Activated CD4-positive, alpha-beta memory T cell treated with anti-CD3 and anti-CD28 coated beads for 36 hours (primary cell): ENCODE measurements at regions not wholly inside any gene's neighbourhood (a gene's known extent, or its start where the extent isn't known, plus 50 kb on each side); places are given as distances from the start of the nearest gene placed in this dataset.
"Not testable (repeated sequence)": the region's sequence is repeated elsewhere in the genome, so short reads cannot be mapped to it uniquely, and the experiment has no call there.

Experiments used
- CTCF ChIA-PET: fragments of 350-600 bp; sonication (Branson Sonifier 250); formaldehyde crosslinking; loops from one replicate; lab custom pipeline; 2021; ENCODE audit warnings: antibody characterized with exemption, inconsistent platforms; lab: Charles Lee
- POLR2A ChIA-PET: fragments of 350-600 bp; sonication (Branson Sonifier 250); formaldehyde crosslinking; loops from one replicate; lab custom pipeline; 2021; ENCODE audit warnings: antibody characterized with exemption; lab: Charles Lee
- DNase-seq: peaks from one replicate; pipeline ENCODE4 v3.0.0-alpha.2; 2020
- H3K27ac Mint-ChIP-seq: one replicate; pipeline ENCODE4 v1.8.0; 2021; ENCODE audit warnings: mixed read lengths
- H3K27me3 Mint-ChIP-seq: one replicate; pipeline ENCODE4 v1.8.0; 2021; ENCODE audit warnings: mixed read lengths
- H3K36me3 Mint-ChIP-seq: one replicate; pipeline ENCODE4 v1.8.0; 2021; ENCODE audit warnings: mixed read lengths
- H3K4me1 Mint-ChIP-seq: one replicate; pipeline ENCODE4 v1.8.0; 2021; ENCODE audit warnings: low read depth, mixed read lengths
- H3K4me3 Mint-ChIP-seq: one replicate; pipeline ENCODE4 v1.8.0; 2021; ENCODE audit warnings: mild to moderate bottlenecking, mixed read lengths
- H3K9me3 Mint-ChIP-seq: one replicate; pipeline ENCODE4 v1.8.0; 2021; ENCODE audit warnings: mixed read lengths
- intact Hi-C: fragments of 100-400 bp; cut with micrococcal nuclease; formaldehyde crosslinking; loops from one replicate; pipeline ENCODE4 v1.15.1; 2023

- CTCF ChIA-PET = interaction anchor here (0.6 to 0.9 kb wide), 2 partner anchors 34 to 36 kb away, joined by 3 to 5 read pairs; no protein-coding TSS in a partner anchor
- Mint-ChIP-seq H3K36me3 (no peaks in the 10 kb centered on the region), H3K27me3 (no peaks in the 10 kb centered on the region), H3K4me1 (peaks cover 63% of the 10 kb centered on the region), H3K9me3 (no peaks in the 10 kb centered on the region), H3K4me3 (peak overlapping the region; percentile 59), H3K27ac (peak overlapping the region; percentile 99)
- no peak for DNase-seq
- POLR2A ChIA-PET = interaction anchor here (1.0 to 3.8 kb wide), 5 partner anchors 27 to 178 kb away, joined by 3 to 32 read pairs (median 5); no protein-coding TSS in a partner anchor
- intact Hi-C loops = loop anchor here (1.0 to 10.0 kb wide), 2 partner anchors 244 to 558 kb away; no protein-coding TSS in a partner anchor
Observed at GRCh38 chr12:46550266-46550879, 177.8 kb upstream of the SLC38A2 start.

DNA sequence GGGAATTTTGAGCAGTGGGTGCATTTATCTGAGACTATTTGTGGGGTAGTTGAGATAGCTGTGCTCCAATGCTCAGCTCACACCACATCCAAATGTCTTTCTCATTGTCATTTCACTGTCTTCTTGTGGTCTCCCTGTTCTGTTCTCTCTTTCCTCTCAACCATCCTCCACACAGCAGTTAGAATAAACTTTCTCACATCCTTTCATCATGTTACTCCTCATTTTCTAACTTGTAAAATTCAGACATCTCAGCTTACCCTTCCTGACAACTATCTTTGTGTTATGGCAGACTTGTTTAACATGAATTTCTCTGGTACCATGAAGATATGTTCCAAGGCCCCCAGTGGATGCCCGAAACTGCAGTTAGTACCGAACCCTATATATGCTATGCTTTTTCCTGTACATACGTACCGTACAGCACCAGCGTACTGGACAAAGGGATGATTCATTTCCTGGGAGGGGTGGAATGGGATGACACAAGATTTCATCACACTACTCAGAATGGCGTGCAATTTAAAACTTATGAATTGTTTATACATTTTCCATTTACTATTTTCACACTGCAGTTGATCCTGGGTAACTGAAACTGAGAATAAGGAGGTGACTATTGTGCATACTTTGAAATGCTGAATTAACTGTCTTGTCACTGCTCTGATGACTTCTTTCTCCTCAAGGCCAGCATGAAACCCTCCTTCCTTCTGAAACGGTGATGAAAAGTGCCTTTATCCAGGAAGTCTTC, 177.1 kb upstream of the SLC38A2 start:
- H3K9me3 Mint-ChIP-seq = no peaks in the 10 kb centered on the region
- peaks cover 59% of the 10 kb centered on the region for H3K4me1 Mint-ChIP-seq
- intact Hi-C loops = loop anchor here (1.0 to 10.0 kb wide), 9 partner anchors 25 to 815 kb away; partner anchors contain the start of gene SLC38A1
- H3K27me3 Mint-ChIP-seq = no peaks in the 10 kb centered on the region
- H3K4me3 Mint-ChIP-seq = peak overlapping the region; percentile 59
- peak; percentile 67 for DNase-seq
- H3K36me3 Mint-ChIP-seq = no peaks in the 10 kb centered on the region
- H3K27ac Mint-ChIP-seq = peak overlapping the region; percentile 99
- ChIA-PET POLR2A (interaction anchor here (0.7 to 3.8 kb wide), 5 partner anchors 26 to 178 kb away, joined by 3 to 32 read pairs (median 5); no protein-coding TSS in a partner anchor), CTCF (interaction anchor here (0.6 kb wide), 1 partner anchor 558 kb away, joined by 3 read pairs; no protein-coding TSS in a partner anchor)

DNA sequence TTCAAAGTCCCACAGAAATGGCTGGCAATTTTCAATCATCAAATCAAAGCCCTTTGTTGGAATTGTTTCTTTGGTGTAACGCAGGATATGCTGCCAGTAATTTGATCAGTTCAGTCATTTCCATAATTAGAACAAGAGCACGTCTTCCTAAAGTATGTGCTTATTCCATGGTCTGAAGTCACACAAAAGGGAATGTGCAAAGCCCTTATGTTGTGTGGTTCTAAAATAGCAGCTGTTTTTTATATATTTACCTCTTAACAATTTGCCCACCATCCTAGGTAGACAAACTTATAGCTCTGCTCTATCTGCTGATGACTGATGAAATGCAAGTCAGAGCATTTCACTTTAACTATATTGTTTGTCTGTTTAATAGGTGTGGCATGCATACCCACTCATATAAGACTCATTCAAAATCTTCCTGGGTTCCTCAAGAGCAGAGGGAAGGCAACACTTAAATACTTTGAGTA, 176.1 kb upstream of the SLC38A2 start:
- peak overlapping the region; percentile 99 for H3K27ac Mint-ChIP-seq
- DNase-seq = no peak
- peaks cover 57% of the 10 kb centered on the region for H3K4me1 Mint-ChIP-seq
- peaks cover 4% of the 10 kb centered on the region for H3K36me3 Mint-ChIP-seq
- ChIA-PET POLR2A (interaction anchor here (1.4 to 3.8 kb wide), 2 partner anchors 25 to 165 kb away, joined by 5 to 32 read pairs; no protein-coding TSS in a partner anchor), CTCF (interaction anchor here (0.7 to 0.8 kb wide), 2 partner anchors 16 to 172 kb away, joined by 3 read pairs; no protein-coding TSS in a partner anchor)
- H3K27me3 Mint-ChIP-seq = no peaks in the 10 kb centered on the region
- intact Hi-C loops = loop anchor here (1.0 to 10.0 kb wide), 7 partner anchors 24 to 816 kb away; partner anchors contain the start of gene SLC38A1
- no peak overlapping the region for H3K4me3 Mint-ChIP-seq
- H3K9me3 Mint-ChIP-seq = no peaks in the 10 kb centered on the region

- Mint-ChIP-seq H3K4me3 (no peak overlapping the region), H3K27me3 (no peaks in the 10 kb centered on the region), H3K27ac (peak overlapping the region; percentile 51), H3K36me3 (peaks cover 4% of the 10 kb centered on the region), H3K9me3 (no peaks in the 10 kb centered on the region), H3K4me1 (peaks cover 55% of the 10 kb centered on the region)
- CTCF ChIA-PET = interaction anchor here (0.7 to 0.9 kb wide), 3 partner anchors 15 to 171 kb away, joined by 3 read pairs; no protein-coding TSS in a partner anchor
- intact Hi-C loops = loop anchor here (2.0 to 10.0 kb wide), 4 partner anchors 113 to 817 kb away; partner anchors contain the start of gene SLC38A1
- POLR2A ChIA-PET = interaction anchor here (0.7 to 3.8 kb wide), 4 partner anchors 24 to 842 kb away, joined by 3 to 32 read pairs (median 3); partner anchors contain the start of gene SLC38A1
- DNase-seq = no peak
Observed at GRCh38 chr12:46547421-46548354, 175.1 kb upstream of the SLC38A2 start.

DNA sequence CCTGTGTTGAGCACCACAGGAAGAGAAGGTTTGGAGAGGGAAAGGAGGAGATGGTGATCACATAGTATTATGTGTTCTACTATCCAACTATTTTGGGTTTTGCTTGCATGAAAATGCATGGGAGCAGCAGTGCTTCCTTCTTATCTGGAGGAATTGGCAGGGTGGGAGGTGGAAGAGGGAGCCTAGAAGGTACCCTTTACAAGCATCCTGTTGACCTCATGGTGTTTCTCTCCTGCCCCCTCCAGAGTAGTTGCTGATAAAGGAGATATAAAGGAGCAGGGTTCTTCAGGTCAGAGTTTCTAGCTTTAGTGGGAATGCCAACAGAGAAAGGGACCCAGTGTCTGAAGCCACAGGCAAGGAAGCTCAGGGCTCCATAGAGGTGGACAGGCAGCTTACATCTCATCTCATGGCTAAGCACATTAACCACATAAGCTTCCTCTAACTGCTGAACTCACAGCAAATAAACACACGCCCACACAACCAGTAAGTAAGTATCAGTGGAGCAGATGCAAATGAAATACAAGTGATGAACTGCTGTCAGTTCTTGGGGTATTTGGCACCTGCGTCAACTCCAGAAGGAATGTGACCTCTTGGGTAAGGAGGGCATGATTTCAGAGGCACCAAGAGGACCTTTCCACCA, 174.2 kb upstream of the SLC38A2 start:
- Mint-ChIP-seq H3K27ac (peak overlapping the region; percentile 51), H3K4me3 (no peak overlapping the region), H3K4me1 (peaks cover 55% of the 10 kb centered on the region), H3K36me3 (peaks cover 4% of the 10 kb centered on the region), H3K27me3 (no peaks in the 10 kb centered on the region), H3K9me3 (peaks cover 1% of the 10 kb centered on the region)
- ChIA-PET CTCF (interaction anchor here (0.9 kb wide), 1 partner anchor 23 kb away, joined by 3 read pairs; no protein-coding TSS in a partner anchor), POLR2A (interaction anchor here (0.5 to 3.8 kb wide), 4 partner anchors 23 to 278 kb away, joined by 3 to 32 read pairs (median 3); partner anchors contain the start of gene SLC38A1)
- intact Hi-C loops = loop anchor here (2.0 to 10.0 kb wide), 4 partner anchors 114 to 818 kb away; partner anchors contain the start of gene SLC38A1
- DNase-seq = peak; percentile 38

- CTCF ChIA-PET, H3K36me3 Mint-ChIP-seq, DNase-seq, H3K9me3 Mint-ChIP-seq, H3K27ac Mint-ChIP-seq, H3K27me3 Mint-ChIP-seq, H3K4me3 Mint-ChIP-seq, POLR2A ChIA-PET: not testable (repeated sequence)
- intact Hi-C loops = loop anchor here (10.0 kb wide), 1 partner anchor 821 kb away; no protein-coding TSS in a partner anchor
- peaks cover 25% of the 10 kb centered on the region for H3K4me1 Mint-ChIP-seq
Observed at GRCh38 chr12:46543378-46543795, 170.8 kb upstream of the SLC38A2 start.

- Mint-ChIP-seq H3K36me3 (peaks cover 4% of the 10 kb centered on the region), H3K4me1 (no peaks in the 10 kb centered on the region), H3K27me3 (no peaks in the 10 kb centered on the region), H3K9me3 (peaks cover 7% of the 10 kb centered on the region), H3K27ac (no peak overlapping the region), H3K4me3 (no peak overlapping the region)
- ChIA-PET CTCF (no interaction called here), POLR2A (no interaction called here)
- DNase-seq = no peak
- intact Hi-C loops = no loop called here
Observed at GRCh38 chr12:46538976-46539375, 166.4 kb upstream of the SLC38A2 start.

- no peak overlapping the region for H3K4me3 Mint-ChIP-seq
- H3K4me1 Mint-ChIP-seq = no peaks in the 10 kb centered on the region
- no peak for DNase-seq
- peaks cover 4% of the 10 kb centered on the region for H3K36me3 Mint-ChIP-seq
- CTCF ChIA-PET = no interaction called here
- intact Hi-C loops = no loop called here
- peaks cover 7% of the 10 kb centered on the region for H3K9me3 Mint-ChIP-seq
- no peaks in the 10 kb centered on the region for H3K27me3 Mint-ChIP-seq
- no peak overlapping the region for H3K27ac Mint-ChIP-seq
- POLR2A ChIA-PET = no interaction called here
Observed at GRCh38 chr12:46537387-46537955, 164.9 kb upstream of the SLC38A2 start.

DNA sequence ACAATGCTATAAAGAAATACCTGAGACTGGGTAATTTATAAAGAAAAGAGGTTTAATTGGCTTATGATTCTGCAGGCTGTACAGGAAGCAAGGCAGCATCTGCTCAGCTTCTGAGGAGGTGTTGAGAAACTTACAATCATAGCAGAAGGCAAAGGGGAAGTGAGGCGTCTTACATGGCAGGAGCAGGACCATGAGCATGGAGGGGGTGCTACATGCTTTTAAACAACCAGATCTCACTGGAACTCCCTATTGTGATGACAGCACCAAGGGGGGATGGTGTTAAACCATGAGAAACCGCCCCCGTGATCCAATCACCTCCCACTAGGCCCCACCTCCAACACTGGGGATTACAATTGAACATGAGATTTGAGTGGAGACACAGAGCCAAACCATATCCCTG, 163.7 kb upstream of the SLC38A2 start:
- POLR2A ChIA-PET, H3K27me3 Mint-ChIP-seq, H3K27ac Mint-ChIP-seq, CTCF ChIA-PET, H3K4me3 Mint-ChIP-seq, H3K36me3 Mint-ChIP-seq, intact Hi-C loops, H3K4me1 Mint-ChIP-seq, DNase-seq, H3K9me3 Mint-ChIP-seq: not testable (repeated sequence)

DNA sequence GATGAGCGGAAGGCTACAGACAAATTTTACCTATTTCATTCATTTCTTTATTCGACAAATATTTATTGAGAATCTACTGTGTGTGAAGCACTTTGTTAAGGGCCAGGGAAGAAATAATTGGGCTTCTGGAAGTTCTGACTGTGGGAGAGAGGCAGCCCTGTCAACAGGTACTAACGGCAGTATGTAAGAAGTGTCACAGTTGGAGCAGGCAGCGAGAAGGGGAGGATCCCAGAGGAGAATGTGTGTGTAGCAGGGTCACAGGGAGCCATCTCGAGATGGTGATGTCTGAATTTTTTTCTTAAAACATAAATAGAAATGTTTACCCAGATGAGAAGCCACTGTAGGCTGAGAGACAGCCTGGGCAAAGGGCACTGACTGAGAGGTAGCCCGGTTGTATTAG, 163.3 kb upstream of the SLC38A2 start:
- ChIA-PET CTCF (no interaction called here), POLR2A (no interaction called here)
- no peaks in the 10 kb centered on the region for H3K36me3 Mint-ChIP-seq
- no peak overlapping the region for H3K27ac Mint-ChIP-seq
- DNase-seq = no peak
- peaks cover 10% of the 10 kb centered on the region for H3K9me3 Mint-ChIP-seq
- intact Hi-C loops = no loop called here
- no peaks in the 10 kb centered on the region for H3K4me1 Mint-ChIP-seq
- no peak overlapping the region for H3K4me3 Mint-ChIP-seq
- no peaks in the 10 kb centered on the region for H3K27me3 Mint-ChIP-seq
